ENCODE measurements at regions not wholly inside any gene's neighbourhood (a gene's known extent, or its start where the extent isn't known, plus 50 kb on each side); places are given as distances from the start of the nearest gene placed in this dataset.

DNA sequence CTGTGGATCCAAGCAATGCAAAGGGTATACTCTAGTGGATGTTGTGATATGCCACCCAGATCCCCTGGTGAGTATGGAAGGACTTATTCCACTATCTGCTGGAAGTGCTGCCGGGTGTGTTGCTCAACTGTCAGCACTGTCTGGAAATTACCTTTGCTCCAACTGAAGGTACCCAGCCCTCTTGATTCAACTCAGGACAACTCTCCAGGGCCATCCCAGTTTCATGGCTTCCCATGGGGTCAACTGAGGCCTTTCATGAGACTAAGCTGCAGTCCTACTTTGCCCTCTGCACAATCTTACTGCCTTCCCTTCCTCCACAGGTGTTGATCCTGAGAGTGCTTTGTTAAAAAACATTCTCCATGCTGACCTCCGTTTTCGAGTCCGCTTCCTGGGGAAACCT, 99.8 kb downstream of the SPRY1 start:
- in situ Hi-C loops (cut with MboI; ENCODE audit: low sequenced_read_pairs): no loop called here

DNA sequence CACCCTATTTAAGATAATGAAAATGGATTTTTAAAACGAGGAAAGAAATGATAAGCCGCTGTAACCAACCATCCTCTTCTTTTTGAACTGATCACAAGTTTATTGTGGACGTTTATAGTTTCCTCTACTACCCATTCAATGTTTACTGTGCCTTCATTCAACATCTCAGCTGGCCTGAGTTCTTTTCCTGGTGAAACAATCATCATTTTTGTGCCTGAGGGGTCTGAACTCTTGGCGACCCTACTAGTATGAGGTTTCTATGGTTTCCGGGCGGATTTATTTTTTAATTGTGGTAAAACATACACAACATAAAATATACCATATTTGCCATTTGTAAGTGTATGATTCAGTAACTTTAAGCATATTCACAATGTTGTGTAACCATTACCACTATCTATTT, 100.7 kb downstream of the SPRY1 start:
- in situ Hi-C loops (cut with MboI; ENCODE audit: low sequenced_read_pairs): no loop called here

DNA sequence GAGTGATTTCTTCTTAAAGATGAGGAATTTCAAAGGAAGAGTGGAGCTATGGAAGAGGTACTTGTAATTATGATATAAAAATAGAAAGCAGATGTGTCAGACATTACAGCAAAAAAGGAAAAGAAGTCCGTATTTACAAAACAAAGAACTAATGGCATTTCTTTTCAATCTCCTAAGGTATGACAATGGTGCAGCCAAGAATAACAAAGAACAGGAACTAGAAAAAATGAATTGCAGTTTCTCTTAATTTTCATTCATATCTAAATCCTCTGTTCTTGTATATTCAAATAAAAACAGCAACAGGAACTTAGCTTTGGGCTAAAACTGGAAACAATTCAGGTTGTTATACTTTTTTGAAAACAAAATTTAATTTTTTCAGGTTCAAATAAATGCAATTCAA, 105.1 kb downstream of the SPRY1 start:
- in situ Hi-C loops (cut with MboI; ENCODE audit: low sequenced_read_pairs): no loop called here

DNA sequence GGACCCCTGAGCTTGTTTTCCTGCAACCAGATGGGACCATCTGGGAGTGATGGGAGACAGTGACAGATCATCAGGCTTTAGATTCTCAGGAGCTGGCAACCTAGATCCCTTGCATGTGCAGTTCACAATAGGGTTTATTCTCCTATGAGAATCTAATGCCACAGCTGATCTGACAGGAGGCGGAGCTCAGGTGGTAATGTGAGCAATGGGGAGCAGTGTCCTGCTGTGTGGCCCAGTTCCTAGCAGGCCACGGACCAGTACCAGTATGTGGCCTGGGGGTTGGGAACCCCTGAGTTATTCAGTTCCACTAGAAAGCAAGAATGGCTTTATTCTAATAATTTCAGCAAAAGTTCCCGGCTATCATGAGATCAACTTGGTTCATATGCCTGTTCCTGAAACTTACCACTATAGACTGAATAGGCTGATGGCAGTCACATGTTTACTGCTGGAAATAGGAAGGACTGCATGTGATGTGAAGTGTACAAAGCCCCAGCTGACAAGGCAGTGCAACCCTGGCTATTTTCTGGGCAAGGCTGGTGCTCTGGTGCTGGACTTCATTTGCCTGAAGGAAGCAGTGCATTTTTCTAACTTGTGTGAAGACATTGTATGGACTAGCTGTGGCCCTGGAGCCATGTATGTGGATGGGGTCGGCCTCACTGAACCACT, 107.2 kb downstream of the SPRY1 start:
- in situ Hi-C loops (cut with MboI; ENCODE audit: low sequenced_read_pairs): no loop called here

DNA sequence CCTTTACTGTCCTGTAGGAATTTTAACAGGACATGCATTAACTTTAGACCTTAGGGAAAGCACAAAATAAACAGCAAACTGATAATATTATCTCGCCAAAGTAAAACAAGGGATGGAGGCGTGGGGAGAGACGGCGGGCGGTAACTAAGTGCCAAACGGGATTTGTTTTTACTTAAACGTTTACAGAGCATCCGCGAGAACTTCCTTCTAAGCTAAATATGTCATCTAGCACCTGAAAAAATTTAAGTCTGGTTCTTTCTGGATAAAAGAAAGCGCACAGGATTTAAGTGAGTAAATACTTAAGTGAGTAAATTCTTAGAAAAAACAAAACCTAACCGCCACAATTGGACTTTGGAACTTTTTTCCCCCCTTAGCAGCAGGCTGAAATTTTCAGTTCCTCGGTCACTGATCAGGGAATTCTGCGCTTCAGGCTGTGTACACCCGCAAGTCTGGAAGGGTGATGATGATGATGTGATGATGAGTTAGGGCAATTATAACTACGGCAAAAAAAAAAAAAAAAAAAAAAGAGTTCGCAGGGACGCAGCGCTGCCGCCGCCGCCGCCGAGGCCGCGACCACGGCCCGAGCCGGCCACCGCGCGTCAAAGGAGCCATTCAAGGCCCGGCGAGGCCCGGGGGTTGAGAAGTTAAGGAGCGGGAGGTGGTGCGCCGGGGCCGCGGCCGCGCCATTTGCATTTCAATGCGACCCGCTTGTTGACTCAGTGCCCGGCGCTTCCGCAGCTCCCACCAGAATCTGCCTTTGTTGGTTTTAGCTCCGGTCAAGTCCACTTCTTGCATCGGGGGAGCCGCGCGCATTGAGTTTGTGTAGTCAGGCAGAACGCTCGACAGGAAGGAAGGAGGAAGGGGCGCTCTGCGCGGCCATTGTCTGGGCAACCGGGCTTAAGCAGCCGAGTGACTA, 108.8 kb downstream of the SPRY1 start:
- in situ Hi-C loops (cut with MboI; ENCODE audit: low sequenced_read_pairs): no loop called here

DNA sequence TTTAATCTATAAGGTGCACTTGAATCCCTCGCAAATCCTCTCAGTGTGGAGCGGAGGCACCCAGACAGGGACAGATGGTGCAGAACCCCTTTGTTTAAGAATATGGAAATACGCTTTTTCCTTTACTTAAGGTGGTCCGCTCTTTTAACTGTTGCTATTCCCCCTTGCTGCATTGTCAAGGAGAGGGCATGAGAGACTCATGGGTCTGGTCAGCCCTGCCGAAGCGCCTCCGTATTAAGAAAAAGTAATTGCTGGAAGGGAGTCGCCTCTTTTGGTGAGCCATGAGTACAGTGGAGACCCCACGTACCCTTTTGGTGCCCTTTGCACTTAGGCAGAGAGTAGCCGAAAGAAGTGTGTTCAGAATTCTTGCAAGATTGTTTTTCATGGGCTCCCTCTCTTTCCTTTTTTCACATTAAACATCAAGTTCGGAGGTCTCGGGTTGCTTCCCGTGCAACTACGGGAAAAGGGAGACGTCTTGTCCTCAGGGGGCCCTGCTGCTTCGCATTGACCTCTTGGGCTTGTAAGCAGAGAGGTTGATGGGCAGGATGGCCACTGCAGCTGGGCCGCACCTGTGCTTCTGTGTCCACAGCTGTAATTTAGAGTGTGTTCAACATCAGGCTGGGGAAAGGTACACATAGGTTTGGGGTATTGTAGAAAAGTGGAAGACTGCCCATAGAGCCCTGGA, 109.6 kb downstream of the SPRY1 start:
- in situ Hi-C loops (cut with MboI; ENCODE audit: low sequenced_read_pairs): no loop called here

DNA sequence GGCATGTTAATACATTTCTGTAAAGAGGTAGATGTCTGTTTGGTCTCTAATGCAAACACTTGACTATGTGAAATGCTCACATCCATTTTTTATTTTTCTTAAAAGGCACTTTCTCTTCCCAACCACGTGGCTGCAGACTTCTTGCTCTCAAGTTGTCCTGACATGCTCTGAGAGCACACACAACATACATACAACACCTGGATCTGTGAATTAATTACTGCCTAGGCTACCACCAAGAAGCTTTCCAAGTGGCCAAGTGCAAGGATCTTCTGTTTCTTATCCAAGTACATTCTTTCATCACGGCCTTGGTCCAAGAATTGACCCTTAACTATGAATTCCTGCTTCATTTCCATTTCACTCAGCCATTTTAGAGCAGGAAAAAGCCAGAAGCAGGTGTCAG, 110.8 kb downstream of the SPRY1 start:
- in situ Hi-C loops (cut with MboI; ENCODE audit: low sequenced_read_pairs): no loop called here

DNA sequence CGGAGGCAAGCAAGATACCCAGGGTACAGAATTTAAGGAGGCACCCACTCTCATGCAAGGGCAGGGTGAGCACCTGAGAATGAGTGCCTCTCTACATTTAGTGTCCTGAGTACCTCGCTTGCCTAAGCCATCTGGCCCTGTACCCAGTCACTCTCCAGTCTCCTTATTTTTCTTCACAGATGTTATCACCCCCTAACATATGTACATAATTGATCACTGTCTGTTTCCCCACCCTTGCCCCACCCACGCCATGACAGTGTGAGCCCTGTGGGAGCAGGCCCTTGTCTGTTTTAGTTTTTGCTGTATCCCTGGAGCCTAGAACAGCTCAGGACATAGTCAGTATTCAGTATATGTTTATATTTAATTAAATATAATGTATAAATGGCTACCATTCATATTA, 113.6 kb downstream of the SPRY1 start:
- in situ Hi-C loops (cut with MboI; ENCODE audit: low sequenced_read_pairs): no loop called here

DNA sequence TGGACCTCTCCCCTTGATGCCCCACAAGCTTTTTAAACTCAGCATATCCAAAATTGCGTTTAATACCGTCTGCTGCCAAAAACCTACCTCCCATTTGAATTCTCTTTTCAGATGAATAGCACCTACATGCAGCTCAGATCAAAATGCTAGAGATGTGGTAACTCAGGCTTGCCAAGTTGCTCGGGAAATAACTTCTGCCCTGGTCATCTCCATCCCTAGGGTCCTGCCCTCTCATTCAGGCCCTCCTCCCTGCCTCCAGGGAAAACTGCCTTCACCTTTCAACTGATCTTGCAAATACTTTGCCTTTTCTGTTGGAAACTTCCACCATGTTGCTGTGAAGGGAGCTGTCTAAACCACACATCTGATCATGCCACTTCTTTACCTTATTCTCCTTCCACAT, 114.1 kb downstream of the SPRY1 start:
- in situ Hi-C loops (cut with MboI; ENCODE audit: low sequenced_read_pairs): no loop called here

DNA sequence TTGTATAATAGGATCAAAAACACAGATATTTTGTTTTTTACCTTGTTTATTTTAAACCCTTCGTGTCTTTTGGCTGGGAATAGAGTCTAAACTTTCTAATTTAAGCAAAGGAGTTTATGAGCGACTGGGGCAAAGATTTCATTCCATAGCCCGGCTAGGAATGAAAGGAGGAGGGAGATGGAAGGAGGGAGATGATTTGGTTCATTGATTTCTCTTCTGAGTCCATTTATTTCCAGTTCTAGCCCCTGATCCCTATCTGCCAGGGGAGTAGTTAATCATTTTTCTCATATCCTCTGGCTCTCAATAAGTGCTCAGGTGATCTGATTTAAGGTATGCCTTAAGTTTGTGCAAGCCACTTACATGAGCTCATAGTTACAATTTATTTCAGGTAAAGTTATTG, 120.0 kb downstream of the SPRY1 start:
- in situ Hi-C loops (cut with MboI; ENCODE audit: low sequenced_read_pairs): no loop called here

DNA sequence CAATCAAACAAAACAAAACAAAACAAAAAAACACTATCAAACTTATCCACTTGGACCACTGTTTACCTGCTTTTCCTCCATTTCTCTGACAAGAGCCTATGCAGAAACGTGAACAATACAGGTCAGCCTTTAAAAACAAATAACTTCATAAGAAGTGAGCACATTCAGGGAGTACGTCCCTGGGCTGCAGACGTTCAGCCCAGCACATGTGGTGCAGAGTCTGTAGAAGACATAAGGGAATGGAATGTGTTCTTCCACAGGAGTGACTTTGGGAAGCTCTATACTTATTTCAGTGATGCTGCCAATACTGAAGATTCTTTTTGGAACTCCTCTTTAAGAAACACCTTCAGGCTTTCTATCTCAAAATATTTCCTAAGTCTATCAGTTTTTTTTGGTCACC, 120.6 kb downstream of the SPRY1 start:
- in situ Hi-C loops (cut with MboI; ENCODE audit: low sequenced_read_pairs): no loop called here

DNA sequence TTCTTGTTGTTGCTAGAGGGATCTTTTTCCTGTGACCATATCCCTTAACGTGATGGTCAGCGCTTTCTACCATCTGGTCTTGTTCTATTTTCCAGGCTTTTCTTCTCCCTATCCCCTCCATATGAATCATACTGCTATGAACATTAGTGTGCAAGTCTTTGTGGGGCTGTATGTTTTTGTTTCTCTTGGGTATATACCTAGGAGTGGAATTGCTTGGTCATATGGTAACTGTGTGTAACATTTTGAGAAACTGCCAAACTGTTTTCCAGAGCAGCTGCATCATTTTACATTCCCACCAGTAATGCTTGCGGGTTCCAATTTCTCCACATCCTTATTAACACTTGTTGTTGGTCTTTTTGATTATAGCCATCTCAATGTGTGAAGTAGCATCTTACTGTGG, 121.4 kb downstream of the SPRY1 start:
- in situ Hi-C loops (cut with MboI; ENCODE audit: low sequenced_read_pairs): no loop called here

DNA sequence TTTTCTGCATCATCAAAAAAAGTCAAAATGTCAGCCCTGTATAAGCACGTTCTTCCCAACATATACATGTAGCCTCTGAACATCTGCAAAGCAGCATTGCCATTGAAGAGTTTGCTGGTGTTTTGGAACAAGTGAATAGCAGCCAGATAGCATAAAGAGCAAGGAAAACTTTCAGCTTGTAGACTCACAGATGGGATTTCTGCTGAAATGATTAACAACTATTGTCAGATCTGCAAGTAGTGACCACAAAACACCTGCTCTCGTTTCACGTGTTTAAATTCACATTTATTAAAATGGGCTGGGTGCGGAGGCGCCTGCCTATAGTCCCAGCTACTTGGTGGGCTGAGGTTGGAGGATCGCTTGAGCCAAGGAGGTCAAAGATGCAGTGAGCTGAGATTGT, 123.7 kb downstream of the SPRY1 start:
- in situ Hi-C loops (cut with MboI; ENCODE audit: low sequenced_read_pairs): no loop called here

DNA sequence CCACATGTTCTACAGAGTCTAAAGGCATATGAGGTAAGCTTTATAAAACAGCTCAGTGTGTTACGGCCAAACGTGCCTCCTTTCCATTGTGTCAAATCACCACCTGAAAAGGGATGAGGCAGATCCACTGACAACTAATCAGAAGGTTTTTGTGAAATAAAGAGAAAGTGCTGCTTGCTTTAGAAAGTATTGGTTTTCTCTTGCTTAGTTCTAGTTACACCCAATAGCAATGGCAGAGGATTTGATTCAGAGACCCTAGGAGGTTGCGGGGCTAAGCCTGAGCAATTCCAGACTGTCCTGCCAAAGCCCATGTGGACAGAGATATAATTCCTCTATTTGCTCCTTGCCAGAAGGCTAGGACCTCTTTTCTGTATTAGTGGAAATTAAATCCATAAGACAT, 125.5 kb downstream of the SPRY1 start:
- in situ Hi-C loops (cut with MboI; ENCODE audit: low sequenced_read_pairs): no loop called here

DNA sequence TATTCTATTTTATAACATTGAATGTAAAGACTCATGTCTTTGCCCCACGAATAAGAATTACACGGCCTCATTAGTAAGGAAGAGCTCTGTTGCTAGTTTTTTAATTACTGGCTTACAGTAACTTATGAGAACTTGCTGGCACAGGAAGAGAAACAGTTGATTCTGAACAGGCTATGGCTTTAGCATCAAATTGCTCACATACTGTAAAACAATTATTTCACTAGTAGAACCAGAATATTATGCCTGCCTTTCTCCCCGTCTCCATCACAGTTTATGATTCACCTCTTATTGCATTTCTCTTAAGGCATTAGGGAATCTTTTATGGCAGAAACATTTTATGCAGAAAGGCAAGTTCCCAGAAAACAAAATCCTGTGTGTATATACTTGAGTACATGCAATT, 126.1 kb downstream of the SPRY1 start:
- in situ Hi-C loops (cut with MboI; ENCODE audit: low sequenced_read_pairs): no loop called here

DNA sequence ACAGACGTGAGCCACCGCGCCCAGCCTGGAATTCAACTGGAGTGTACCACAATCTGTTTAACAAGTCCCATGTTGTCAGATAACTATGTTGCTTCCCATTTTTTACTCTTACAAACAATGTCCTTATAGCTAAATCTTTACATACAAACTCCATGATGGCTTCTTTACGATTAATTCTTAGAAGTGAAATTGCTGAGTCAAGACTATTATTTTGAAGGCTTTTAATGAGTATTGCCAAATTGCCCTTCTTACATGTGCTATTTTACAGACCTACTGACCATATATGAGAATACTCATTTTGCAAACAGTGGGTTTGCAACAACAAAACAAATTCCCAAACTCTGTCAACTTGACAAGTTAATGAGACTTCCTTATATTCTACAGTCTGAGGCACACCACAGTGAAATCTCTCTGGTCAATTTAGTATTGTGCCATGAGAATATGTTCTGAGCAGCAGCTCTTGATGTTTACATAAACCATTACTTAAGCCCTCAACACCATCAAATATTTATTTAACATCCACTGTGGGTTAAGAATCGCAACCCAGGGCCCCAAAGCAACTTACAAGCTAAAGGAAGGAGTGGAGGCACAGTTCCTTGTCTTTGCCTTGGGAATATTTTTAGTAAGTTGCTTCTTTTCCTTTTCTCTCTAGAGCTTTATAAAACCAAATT, 128.5 kb downstream of the SPRY1 start:
- in situ Hi-C loops (cut with MboI; ENCODE audit: low sequenced_read_pairs): no loop called here

DNA sequence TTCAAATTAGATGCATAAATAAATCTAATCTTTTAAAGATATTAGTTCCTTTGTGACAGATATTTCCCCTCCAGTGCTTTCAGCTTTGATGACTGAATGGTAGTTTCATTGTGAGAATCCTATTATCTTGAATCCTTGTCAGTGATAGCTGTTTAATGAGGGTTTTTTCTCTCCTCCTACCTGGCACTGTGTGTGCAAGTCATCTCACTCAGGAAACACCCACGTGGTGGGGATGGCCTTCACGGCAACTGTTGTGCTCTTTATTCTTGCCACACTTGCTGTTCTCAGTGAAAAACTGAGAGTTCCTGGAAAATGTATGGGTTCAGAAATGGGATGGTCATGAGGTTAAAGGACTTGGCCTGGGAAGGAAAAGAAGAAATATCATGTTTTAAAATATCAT, 129.9 kb downstream of the SPRY1 start:
- in situ Hi-C loops (cut with MboI; ENCODE audit: low sequenced_read_pairs): no loop called here

DNA sequence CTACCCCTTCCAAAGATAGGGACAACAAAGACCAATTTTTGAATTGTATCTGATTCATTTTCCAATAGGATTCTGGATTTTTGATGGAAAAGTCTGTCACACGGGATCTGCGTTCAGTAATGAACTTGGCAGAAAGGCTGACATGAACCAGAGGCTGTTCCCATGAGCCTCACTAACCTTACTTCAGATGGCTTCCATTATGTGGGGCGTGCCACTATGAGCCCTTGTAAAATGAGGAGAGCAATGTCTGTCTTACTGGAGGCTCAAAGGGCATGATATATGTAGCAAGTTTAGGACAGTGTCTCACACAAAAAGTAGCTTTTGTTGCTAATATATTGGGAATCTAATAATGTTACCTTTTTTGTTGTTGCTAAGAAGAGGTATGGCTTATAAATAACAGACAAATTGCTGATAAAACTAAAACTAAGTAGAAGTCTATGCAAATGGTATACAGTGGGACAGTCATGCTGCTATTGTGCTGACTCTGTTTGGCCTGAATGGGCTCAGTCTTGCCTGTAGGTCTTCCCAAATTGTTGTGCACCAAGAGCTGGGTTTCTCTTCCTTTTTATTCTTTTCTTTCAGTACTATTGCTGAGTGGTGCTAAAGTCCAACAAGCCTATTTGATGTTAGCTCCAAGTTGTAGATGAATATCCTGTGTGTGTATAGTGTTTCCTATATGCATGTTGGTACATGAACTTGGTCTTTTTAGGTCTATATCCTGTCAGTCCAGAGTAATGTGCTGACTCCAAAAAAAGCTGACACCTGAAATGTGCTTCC, 132.1 kb downstream of the SPRY1 start:
- in situ Hi-C loops (cut with MboI; ENCODE audit: low sequenced_read_pairs): no loop called here

DNA sequence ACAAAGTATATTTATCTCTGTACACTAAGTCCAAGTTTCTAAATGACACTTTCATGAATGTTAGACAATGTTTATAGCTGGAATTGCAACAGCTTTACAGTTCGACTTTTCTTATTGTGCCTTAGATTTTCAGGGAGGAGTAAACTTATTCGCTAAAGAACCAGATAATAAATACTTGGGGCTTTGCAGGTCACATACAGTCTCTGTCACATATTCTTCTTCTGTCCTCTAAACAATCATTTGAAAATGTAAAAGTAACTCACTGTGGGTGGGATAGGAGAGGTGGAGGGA, 132.6 kb downstream of the SPRY1 start:
- in situ Hi-C loops (cut with MboI; ENCODE audit: low sequenced_read_pairs): no loop called here

DNA sequence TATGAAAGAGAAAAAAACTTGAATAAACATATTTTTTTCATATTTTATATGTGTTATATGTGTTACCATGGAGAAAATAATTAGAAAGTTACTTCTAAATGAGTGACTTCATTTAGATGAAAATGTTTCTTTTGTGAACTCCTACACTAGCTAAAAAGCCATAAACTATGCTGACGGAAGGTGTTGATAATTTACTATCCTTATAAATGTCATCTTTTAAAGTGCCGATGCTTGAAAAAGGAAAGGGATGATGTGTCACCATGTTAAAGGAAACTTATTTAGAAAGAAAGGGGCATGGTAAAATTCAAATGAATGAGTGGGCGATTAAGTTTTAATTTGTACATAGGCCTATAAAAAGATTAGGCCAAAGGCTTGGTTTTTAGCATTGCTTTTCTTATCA, 133.8 kb downstream of the SPRY1 start:
- in situ Hi-C loops (cut with MboI; ENCODE audit: low sequenced_read_pairs): no loop called here

All from HL-60/S4 treated with phorbol 12-myristate 13-acetate at 8.2 ng/mL for 4 days and 3 days (cell line).